ENCODE measurements at regions not wholly inside any gene's neighbourhood (a gene's known extent, or its start where the extent isn't known, plus 50 kb on each side); places are given as distances from the start of the nearest gene placed in this dataset.

- Mint-ChIP-seq H3K4me1 (ENCODE audit: unreplicated experiment) (peaks cover 9% of the 10 kb centered on the region), H3K27me3 (no peaks in the 10 kb centered on the region)
- no peak for DNase-seq (ENCODE audit: extremely low spot score, unreplicated experiment)
Observed at GRCh38 chr3:144119633-144120032, 148.0 kb downstream of the DIPK2A start.

GRCh38 chr3:144121661-144122060 is 150.0 kb downstream of the DIPK2A start:
- H3K4me1 Mint-ChIP-seq (ENCODE audit: unreplicated experiment), result peaks cover 5% of the 10 kb centered on the region
- H3K36me3 Mint-ChIP-seq, result no peaks in the 10 kb centered on the region
- peaks cover 4% of the 10 kb centered on the region for H3K9me3 Mint-ChIP-seq
- H3K27ac Mint-ChIP-seq, result no peak overlapping the region
- H3K27me3 Mint-ChIP-seq, result no peaks in the 10 kb centered on the region
- H3K4me3 Mint-ChIP-seq, result no peak overlapping the region
- TF ChIP-seq CTCF (conservative IDR thresholded peaks at IDR 0.05), result no peak
- no peak for DNase-seq (ENCODE audit: extremely low spot score, unreplicated experiment)

More at GRCh38 chr3:144119633-144120032, 148.0 kb downstream of the DIPK2A start:
- Mint-ChIP-seq H3K36me3 (no peaks in the 10 kb centered on the region), H3K27ac (no peak overlapping the region), H3K4me3 (no peak overlapping the region), H3K9me3 (no peaks in the 10 kb centered on the region)
- TF ChIP-seq CTCF (conservative IDR thresholded peaks at IDR 0.05), result no peak

GRCh38 chr3:144127014-144127413 is 155.4 kb downstream of the DIPK2A start:
- H3K27me3 Mint-ChIP-seq, result no peaks in the 10 kb centered on the region
- DNase-seq (ENCODE audit: extremely low spot score, unreplicated experiment), result no peak
- peaks cover 16% of the 10 kb centered on the region for H3K4me1 Mint-ChIP-seq (ENCODE audit: unreplicated experiment)

GRCh38 chr3:144127700-144128099 is 156.1 kb downstream of the DIPK2A start:
- Mint-ChIP-seq H3K4me3 (peak overlapping the region; percentile 23), H3K36me3 (no peaks in the 10 kb centered on the region), H3K4me1 (ENCODE audit: unreplicated experiment) (peaks cover 16% of the 10 kb centered on the region), H3K27me3 (no peaks in the 10 kb centered on the region), H3K27ac (peak overlapping the region; percentile 54), H3K9me3 (peaks cover 5% of the 10 kb centered on the region)
- no peak for TF ChIP-seq CTCF (conservative IDR thresholded peaks at IDR 0.05)
- DNase-seq (ENCODE audit: extremely low spot score, unreplicated experiment), result no peak

More at GRCh38 chr3:144127014-144127413, 155.4 kb downstream of the DIPK2A start:
- Mint-ChIP-seq H3K36me3 (no peaks in the 10 kb centered on the region), H3K27ac (no peak overlapping the region), H3K9me3 (peaks cover 5% of the 10 kb centered on the region), H3K4me3 (no peak overlapping the region)
- TF ChIP-seq CTCF (conservative IDR thresholded peaks at IDR 0.05), result no peak

- Mint-ChIP-seq H3K4me3 (peak overlapping the region; percentile 23), H3K27ac (peak overlapping the region; percentile 54), H3K4me1 (ENCODE audit: unreplicated experiment) (peaks cover 16% of the 10 kb centered on the region), H3K27me3 (no peaks in the 10 kb centered on the region), H3K36me3 (no peaks in the 10 kb centered on the region), H3K9me3 (peaks cover 5% of the 10 kb centered on the region)
- no peak for DNase-seq (ENCODE audit: extremely low spot score, unreplicated experiment)
- no peak for TF ChIP-seq CTCF (conservative IDR thresholded peaks at IDR 0.05)
Observed at GRCh38 chr3:144128108-144128892, 156.7 kb downstream of the DIPK2A start.
